ENCODE measurements at regions not wholly inside any gene's neighbourhood (a gene's known extent, or its start where the extent isn't known, plus 50 kb on each side); places are given as distances from the start of the nearest gene placed in this dataset.

DNA sequence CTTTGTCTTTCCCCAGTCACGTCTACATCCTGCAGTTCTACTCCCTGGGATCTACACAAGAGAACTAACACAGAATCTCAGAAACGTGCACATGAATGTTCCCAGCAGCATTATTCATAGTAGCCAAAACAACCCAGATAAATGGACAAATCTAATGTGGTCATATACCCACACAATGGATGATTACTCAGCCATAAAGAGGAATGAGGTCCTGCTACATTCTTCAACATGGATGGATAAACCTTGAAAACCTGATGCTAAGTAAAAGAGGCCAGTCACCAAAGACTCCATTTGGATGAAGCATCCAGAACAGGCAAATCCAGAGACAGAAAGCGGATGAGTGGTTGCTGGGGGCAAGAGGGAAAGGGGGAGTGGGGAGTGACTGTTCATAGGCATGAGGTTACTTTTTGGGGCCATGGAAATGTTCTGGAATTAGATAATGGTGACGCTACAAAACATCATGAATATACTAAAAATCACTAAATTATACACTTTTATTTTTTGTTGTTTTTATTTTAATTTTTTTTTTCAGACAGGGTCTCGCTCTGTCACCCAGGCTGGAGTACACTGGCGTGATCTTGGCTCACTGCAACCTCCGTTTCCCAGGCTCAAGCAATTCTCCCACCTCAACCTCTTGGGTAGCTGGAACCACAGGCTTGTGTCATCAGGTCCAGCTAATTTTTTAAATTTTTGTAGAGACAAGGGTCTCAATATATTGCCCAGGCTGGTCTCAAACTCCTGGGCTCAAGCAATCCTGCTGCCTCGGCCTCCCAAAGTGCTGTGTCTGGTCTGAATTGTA, 50.8 kb upstream of the DSN1 start:
- Mint-ChIP-seq H3K4me3 (ENCODE audit: low read depth, unreplicated experiment) (no peak overlapping the region), H3K27me3 (ENCODE audit: unreplicated experiment) (no peaks in the 10 kb centered on the region), H3K27ac (ENCODE audit: unreplicated experiment) (no peak overlapping the region), H3K4me1 (ENCODE audit: low read depth, unreplicated experiment) (no peaks in the 10 kb centered on the region), H3K9me3 (ENCODE audit: low read depth, unreplicated experiment) (no peaks in the 10 kb centered on the region), H3K36me3 (ENCODE audit: insufficient read depth, unreplicated experiment) (peaks cover 15% of the 10 kb centered on the region)
- CTCF ChIA-PET, result interaction anchor here (1.3 kb wide), 1 partner anchor 11 kb away, joined by 3 read pairs; no protein-coding TSS in a partner anchor
- DNase-seq, result no peak
- TF ChIP-seq CTCF (IDR thresholded peaks at IDR 0.05; ENCODE audit: unreplicated experiment), result no peak
- intact Hi-C loops (cut with micrococcal nuclease; ENCODE audit: unreplicated experiment), result no loop called here
- BruUV-seq (replicated peaks), result no TSS peak

DNA sequence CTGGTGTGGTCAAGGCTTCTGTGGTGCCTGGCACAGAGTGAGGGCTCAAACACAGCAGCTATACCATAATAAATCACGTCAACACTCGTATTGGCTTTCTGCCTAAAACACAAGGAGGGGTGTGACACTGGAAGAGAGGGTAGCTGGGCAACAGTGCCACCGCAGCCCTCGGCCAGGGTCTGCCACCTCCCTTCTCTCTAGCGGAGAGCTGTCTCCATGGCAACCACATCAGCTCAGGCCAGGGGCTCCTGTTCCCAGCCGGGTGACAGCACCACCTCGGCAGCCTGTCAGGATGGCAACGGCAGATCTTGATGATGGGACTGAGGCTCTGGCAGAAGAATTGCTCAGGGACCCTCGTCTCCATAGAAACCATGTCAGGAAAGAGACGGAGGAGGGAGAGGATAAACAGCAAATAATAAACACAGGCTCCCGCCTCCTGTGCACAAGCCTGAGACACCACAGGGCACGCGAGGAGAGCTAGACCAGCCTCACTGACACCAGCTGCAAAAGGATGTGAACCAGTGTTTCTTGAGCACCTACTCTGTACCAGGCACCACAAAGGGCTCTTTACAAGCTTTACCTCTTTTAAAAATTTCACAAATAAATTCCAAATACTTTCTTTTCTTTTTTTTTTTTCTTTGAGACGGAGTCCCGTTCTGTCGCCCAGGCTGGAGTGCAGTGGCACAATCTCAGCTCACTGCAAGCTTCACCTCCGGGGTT, 50.4 kb upstream of the TLDC2 start:
- intact Hi-C loops (cut with micrococcal nuclease; ENCODE audit: unreplicated experiment), result no loop called here
- no peak overlapping the region for H3K4me3 Mint-ChIP-seq (ENCODE audit: low read depth, unreplicated experiment)
- H3K9me3 Mint-ChIP-seq (ENCODE audit: low read depth, unreplicated experiment), result no peaks in the 10 kb centered on the region
- no peak overlapping the region for H3K27ac Mint-ChIP-seq (ENCODE audit: unreplicated experiment)
- H3K36me3 Mint-ChIP-seq (ENCODE audit: insufficient read depth, unreplicated experiment), result peaks cover 15% of the 10 kb centered on the region
- TF ChIP-seq CTCF (IDR thresholded peaks at IDR 0.05; ENCODE audit: unreplicated experiment), result no peak
- no TSS peak for BruUV-seq (replicated peaks)
- DNase-seq, result no peak
- CTCF ChIA-PET, result interaction anchor here (1.3 kb wide), 1 partner anchor 12 kb away, joined by 3 read pairs; no protein-coding TSS in a partner anchor
- H3K4me1 Mint-ChIP-seq (ENCODE audit: low read depth, unreplicated experiment), result no peaks in the 10 kb centered on the region
- H3K27me3 Mint-ChIP-seq (ENCODE audit: unreplicated experiment), result no peaks in the 10 kb centered on the region

All from Calu3 (cell line).